GM12892 (cell line): ENCODE measurements at regions not wholly inside any gene's neighbourhood (a gene's known extent, or its start where the extent isn't known, plus 50 kb on each side); places are given as distances from the start of the nearest gene placed in this dataset.

Source experiments
- POLR2A ChIP-seq: IDR thresholded peaks from 2 replicates; pipeline ENCODE4 v1.6.1; 2011; ENCODE audit warnings: low read depth, low read length, control low read depth
- POLR2AphosphoS5 ChIP-seq: IDR thresholded peaks from 2 replicates; pipeline ENCODE4 v1.6.1; 2011; ENCODE audit warnings: low read depth, low read length, control low read depth
- TAF1 ChIP-seq: IDR thresholded peaks from 2 replicates; pipeline ENCODE4 v1.6.1; 2011; ENCODE audit warnings: low read depth, mild to moderate bottlenecking, control low read depth, low read length, borderline replicate concordance

DNA sequence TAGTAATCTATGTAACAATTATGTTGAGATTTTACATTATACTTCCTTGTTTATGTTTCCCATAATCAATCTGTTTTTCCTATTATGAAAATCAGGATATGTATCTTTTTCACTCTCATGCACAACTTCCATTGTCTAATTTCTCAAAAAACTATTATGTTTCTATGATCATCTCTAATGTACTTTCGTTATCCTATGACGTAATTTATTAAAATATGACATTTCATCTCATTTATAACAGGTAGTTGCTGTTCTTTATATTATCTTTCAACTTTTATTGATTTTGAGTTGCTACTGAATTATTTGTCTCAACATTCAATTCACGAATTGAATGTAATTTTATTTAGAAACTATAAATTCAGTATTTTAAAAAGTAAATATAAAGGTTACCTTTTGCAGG lies 100.8 kb upstream of the MAGEB18 start:
- no peak for TF ChIP-seq POLR2AphosphoS5
- TF ChIP-seq POLR2A: no peak
- no peak for TF ChIP-seq TAF1
